HCT116 (cell line): ENCODE measurements at regions not wholly inside any gene's neighbourhood (a gene's known extent, or its start where the extent isn't known, plus 50 kb on each side); places are given as distances from the start of the nearest gene placed in this dataset.

Experiments
- ATAC-seq: fragments of 200-7000 bp; cut with Tn5 transposase; 2 replicates; pipeline ENCODE4 v1.9.1; 2020; ENCODE audit warnings: mild to moderate bottlenecking, moderate library complexity
- BruUV-seq: library from RNA; stranded (reverse); fragments of 400-500 nt; replicated peaks from 2 replicates; lab custom pipeline; 2021; lab: Mats Ljungman, UMichigan
- CTCF ChIA-PET: fragments of 300-600 bp; sonication (Branson Sonifier 250); formaldehyde crosslinking; loops from one replicate; lab custom pipeline; 2021; ENCODE audit warnings: antibody characterized with exemption; lab: Charles Lee
- POLR2A ChIA-PET: fragments of 300-600, 350-600 bp; sonication (Branson Sonifier 250); formaldehyde crosslinking; loops from one replicate; lab custom pipeline; 2021; ENCODE audit warnings: antibody characterized with exemption; lab: Charles Lee
- RAD21 ChIA-PET, 2 experiments: fragments of 300-600 bp; sonication (Branson Sonifier 250); formaldehyde crosslinking; loops; one replicate each; lab custom pipeline; 2023; ENCODE audit warnings: low total read pairs in 2 of 2; ENCODE audit not compliant: uncharacterized antibody in 2 of 2, unreplicated experiment in 2 of 2, low non-redundant PET in 1 of 2; lab: Charles Lee
- DNase-seq: peaks from one replicate; pipeline ENCODE4 v3.0.0-alpha.2; 2010; ENCODE audit warnings: low read depth, low spot score
- H2AFZ ChIP-seq: fragments of 200-600 bp; shearing (Covaris generic), sonication (generic); 2 replicates; pipeline ENCODE4 v1.6.1; 2017; ENCODE audit warnings: low read depth, mixed run types, mixed read lengths, antibody characterized with exemption, low read length; ENCODE audit not compliant: poor library complexity, severe bottlenecking
- H3K27ac ChIP-seq: 2 replicates; pipeline ENCODE4 v1.5.1; 2012; ENCODE audit warnings: low read depth, low read length
- H3K27me3 ChIP-seq: fragments of 200-600 bp; sonication (generic); 2 replicates; pipeline ENCODE4 v1.6.1; 2016; ENCODE audit warnings: mixed run types, low read length, mixed read lengths; ENCODE audit not compliant: insufficient read depth
- H3K36me3 ChIP-seq, 2 experiments: fragments of 200-500 bp in 1 of 2; fragments of 200-600 bp in 1 of 2; sonication (Bioruptor generic) in 1 of 2; sonication (generic) in 1 of 2; 2 replicates each; pipeline versions ENCODE4 v1.5.1 to v1.6.1; 2014 to 2016; ENCODE audit warnings: low read length in 2 of 2, inconsistent platforms in 1 of 2, mixed read lengths in 1 of 2, mixed run types in 1 of 2; ENCODE audit not compliant: insufficient read depth in 2 of 2, control insufficient read depth in 1 of 2
- H3K4me1 ChIP-seq, 2 experiments: fragments of 200-600 bp in 1 of 2; sonication (generic) in 1 of 2; 2 replicates each; pipeline versions ENCODE4 v1.5.1 to v1.6.1; 2012 to 2017; ENCODE audit warnings: low read length in 2 of 2, inconsistent platforms in 1 of 2, mild to moderate bottlenecking in 1 of 2, mixed read lengths in 1 of 2, mixed run types in 1 of 2, moderate library complexity in 1 of 2; ENCODE audit not compliant: insufficient read depth in 2 of 2, control insufficient read depth in 1 of 2
- H3K4me2 ChIP-seq: fragments of 200-600 bp; sonication (generic); 2 replicates; pipeline ENCODE4 v1.6.1; 2017; ENCODE audit warnings: mixed run types, low read length, mixed read lengths
- H3K4me3 ChIP-seq, 2 experiments: fragments of 200-600 bp in 1 of 2; sonication (generic) in 1 of 2; replicated peaks in 1 of 2; 2 replicates each; pipeline ENCODE4 v1.5.1; 2011 to 2016; ENCODE audit warnings: low read length in 2 of 2, control low read depth in 1 of 2, low read depth in 1 of 2, mild to moderate bottlenecking in 1 of 2, mixed read lengths in 1 of 2, mixed run types in 1 of 2
- H3K79me2 ChIP-seq: fragments of 200-600 bp; sonication (generic); 2 replicates; pipeline ENCODE4 v1.6.1; 2017; ENCODE audit warnings: mild to moderate bottlenecking, mixed run types, low read length, moderate library complexity, mixed read lengths; ENCODE audit not compliant: insufficient read depth
- H3K9ac ChIP-seq: fragments of 200-600 bp; sonication (generic); 2 replicates; pipeline ENCODE4 v1.6.1; 2016; ENCODE audit warnings: low read length, mixed read lengths
- H3K9me2 ChIP-seq: fragments of 200-600 bp; sonication (generic), shearing (Covaris generic); 2 replicates; pipeline ENCODE4 v1.6.1; 2017; ENCODE audit warnings: mixed run types, mild to moderate bottlenecking, moderate library complexity; ENCODE audit not compliant: insufficient read depth
- H3K9me3 ChIP-seq, 2 experiments: fragments of 200-500 bp in 1 of 2; fragments of 200-600 bp in 1 of 2; sonication (Bioruptor generic) in 1 of 2; sonication (generic) in 1 of 2; 2 replicates each; pipeline ENCODE4 v1.6.1; 2014 to 2017; ENCODE audit warnings: low read length in 2 of 2, mixed read lengths in 2 of 2, inconsistent platforms in 1 of 2, low read depth in 1 of 2, mild to moderate bottlenecking in 1 of 2, mixed run types in 1 of 2, moderate library complexity in 1 of 2; ENCODE audit not compliant: control insufficient read depth in 1 of 2, insufficient read depth in 1 of 2
- H4K20me1 ChIP-seq: fragments of 200-600 bp; sonication (generic), shearing (Covaris generic); 2 replicates; pipeline ENCODE4 v1.6.1; 2017; ENCODE audit warnings: mixed run types, mild to moderate bottlenecking, moderate library complexity; ENCODE audit not compliant: insufficient read depth
- CBX3 ChIP-seq: IDR thresholded peaks from 2 replicates; pipeline ENCODE4 v1.6.1; 2012; ENCODE audit warnings: low read depth
- CEBPB ChIP-seq: IDR thresholded peaks from 2 replicates; pipeline ENCODE4 v1.6.1; 2012; ENCODE audit warnings: low read depth
- EGR1 ChIP-seq: IDR thresholded peaks from 2 replicates; pipeline ENCODE4 v1.6.1; 2012; ENCODE audit warnings: low read depth
- ELF1 ChIP-seq: IDR thresholded peaks from 2 replicates; pipeline ENCODE4 v1.6.1; 2012; ENCODE audit warnings: low read depth, borderline replicate concordance
- EZH2 ChIP-seq: fragments of 200-600 bp; sonication (generic); IDR thresholded peaks from 2 replicates; pipeline ENCODE4 v1.6.1; 2017; ENCODE audit warnings: antibody characterized with exemption, mixed run types
- EZH2phosphoT487 ChIP-seq: fragments of 200-600 bp; IDR thresholded peaks from 2 replicates; pipeline ENCODE4 v1.6.1; 2018; ENCODE audit warnings: antibody characterized with exemption, borderline replicate concordance
- FOSL1 ChIP-seq: IDR thresholded peaks from 2 replicates; pipeline ENCODE4 v1.6.1; 2012; ENCODE audit warnings: low read depth
- POLR2A ChIP-seq: IDR thresholded peaks from 2 replicates; pipeline ENCODE4 v1.7.0; 2011; ENCODE audit warnings: borderline replicate concordance; ENCODE audit not compliant: insufficient read depth, insufficient read length; ENCODE audit errors: extremely low read depth
- POLR2AphosphoS5 ChIP-seq: IDR thresholded peaks from 2 replicates; pipeline ENCODE4 v1.6.1; 2011; ENCODE audit warnings: mild to moderate bottlenecking, low read depth, low read length, moderate library complexity
- RAD21 ChIP-seq: IDR thresholded peaks from 2 replicates; pipeline ENCODE4 v1.6.1; 2012; ENCODE audit warnings: low read depth, mild to moderate bottlenecking
- SIN3A ChIP-seq: IDR thresholded peaks from 2 replicates; pipeline ENCODE4 v1.6.1; 2012; ENCODE audit warnings: low read depth
- SP1 ChIP-seq: IDR thresholded peaks from 2 replicates; pipeline ENCODE4 v1.6.1; 2012; ENCODE audit warnings: low read depth
- SRF ChIP-seq: IDR thresholded peaks from 2 replicates; pipeline ENCODE4 v1.6.1; 2012; ENCODE audit warnings: low read depth
- TCF7L2 ChIP-seq: IDR thresholded peaks from 2 replicates; pipeline ENCODE4 v1.7.0; 2011; ENCODE audit warnings: borderline replicate concordance, inconsistent platforms; ENCODE audit not compliant: insufficient read depth, insufficient read length; ENCODE audit errors: extremely low read depth
- ZFX ChIP-seq: fragments of 450-650 bp; IDR thresholded peaks from 2 replicates; pipeline ENCODE4 v1.6.1; 2017
- ZNF274 ChIP-seq: fragments of 200-500 bp; sonication (Bioruptor generic); IDR thresholded peaks from 2 replicates; pipeline ENCODE4 v1.6.1; 2014; ENCODE audit warnings: mild to moderate bottlenecking, low read depth, low read length, inconsistent platforms
- intact Hi-C: fragments of 100-400 bp; cut with micrococcal nuclease; formaldehyde crosslinking; loops from 2 replicates; pipeline ENCODE4 v1.10.0; 2022
- TF ChIP-seq, protein P1 (sequence below): IDR thresholded peaks from 2 replicates; pipeline ENCODE4 v1.6.1; 2012; ENCODE audit warnings: low read depth
- TF ChIP-seq, protein P2 (sequence below): IDR thresholded peaks from 2 replicates; pipeline ENCODE4 v1.6.1; 2012
- TF ChIP-seq, protein P3 (sequence below), 3 experiments: fragments of 200-600 bp in 1 of 3; sonication (generic) in 1 of 3; IDR thresholded peaks in 2 of 3; conservative IDR thresholded peaks in 1 of 3; 2 replicates each; pipeline ENCODE4 v1.5.1; 2012 to 2017; ENCODE audit warnings: low read depth in 2 of 3, low read length in 2 of 3, antibody characterized with exemption in 1 of 3, borderline replicate concordance in 1 of 3, control low read depth in 1 of 3, mild to moderate bottlenecking in 1 of 3, mixed read lengths in 1 of 3, mixed run types in 1 of 3, moderate library complexity in 1 of 3; ENCODE audit not compliant: insufficient read depth in 1 of 3
- TF ChIP-seq, protein P4 (sequence below): IDR thresholded peaks from 2 replicates; pipeline ENCODE4 v1.6.1; 2011; ENCODE audit warnings: mild to moderate bottlenecking, low read length, moderate library complexity; ENCODE audit not compliant: insufficient replicate concordance; ENCODE audit errors: extremely low read depth

DNA sequence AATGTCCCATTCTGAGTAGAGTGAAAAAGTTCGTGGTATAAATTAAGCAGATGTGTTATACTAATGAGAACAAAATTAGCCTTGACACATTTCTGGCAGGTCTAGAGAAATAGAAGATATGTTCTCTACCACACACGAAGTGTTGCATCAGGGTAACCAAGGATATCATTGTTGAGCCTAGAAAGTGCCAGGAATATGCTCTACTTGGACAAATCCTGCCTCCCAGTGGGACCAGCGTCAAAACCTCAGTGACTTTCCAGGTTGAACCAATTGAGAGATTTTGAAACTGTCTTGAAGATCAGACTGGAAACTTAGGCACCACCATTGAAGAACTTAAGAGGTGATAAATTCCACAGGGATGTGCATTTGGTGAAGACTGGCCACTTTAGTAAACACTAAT is 115.9 kb downstream of the HPGD start:
- POLR2A ChIA-PET: no interaction called here
- Histone ChIP-seq H3K4me1 (peaks cover 0 to 7% of the 10 kb centered on the region in 2 experiments; a peak in 1 of 4 replicates), H3K27me3 (no peaks in the 10 kb centered on the region), H3K79me2 (no peaks in the 10 kb centered on the region), H3K9ac (no peak overlapping the region), H3K27ac (no peak overlapping the region), H3K4me3 (no peak overlapping the region), H3K36me3 (no peaks in the 10 kb centered on the region), H3K4me2 (no peak overlapping the region), H2AFZ (no peak overlapping the region), H3K9me3 (no peaks in the 10 kb centered on the region), H4K20me1 (no peaks in the 10 kb centered on the region), H3K9me2 (no peaks in the 10 kb centered on the region)
- CTCF ChIA-PET: no interaction called here
- no peak for TF ChIP-seq ELF1
- TF ChIP-seq EZH2: no peak
- TF ChIP-seq ZNF274: no peak
- TF ChIP-seq SRF: no peak
- TF ChIP-seq CBX3: no peak
- no peak for TF ChIP-seq POLR2A
- TF ChIP-seq, protein P1, sequence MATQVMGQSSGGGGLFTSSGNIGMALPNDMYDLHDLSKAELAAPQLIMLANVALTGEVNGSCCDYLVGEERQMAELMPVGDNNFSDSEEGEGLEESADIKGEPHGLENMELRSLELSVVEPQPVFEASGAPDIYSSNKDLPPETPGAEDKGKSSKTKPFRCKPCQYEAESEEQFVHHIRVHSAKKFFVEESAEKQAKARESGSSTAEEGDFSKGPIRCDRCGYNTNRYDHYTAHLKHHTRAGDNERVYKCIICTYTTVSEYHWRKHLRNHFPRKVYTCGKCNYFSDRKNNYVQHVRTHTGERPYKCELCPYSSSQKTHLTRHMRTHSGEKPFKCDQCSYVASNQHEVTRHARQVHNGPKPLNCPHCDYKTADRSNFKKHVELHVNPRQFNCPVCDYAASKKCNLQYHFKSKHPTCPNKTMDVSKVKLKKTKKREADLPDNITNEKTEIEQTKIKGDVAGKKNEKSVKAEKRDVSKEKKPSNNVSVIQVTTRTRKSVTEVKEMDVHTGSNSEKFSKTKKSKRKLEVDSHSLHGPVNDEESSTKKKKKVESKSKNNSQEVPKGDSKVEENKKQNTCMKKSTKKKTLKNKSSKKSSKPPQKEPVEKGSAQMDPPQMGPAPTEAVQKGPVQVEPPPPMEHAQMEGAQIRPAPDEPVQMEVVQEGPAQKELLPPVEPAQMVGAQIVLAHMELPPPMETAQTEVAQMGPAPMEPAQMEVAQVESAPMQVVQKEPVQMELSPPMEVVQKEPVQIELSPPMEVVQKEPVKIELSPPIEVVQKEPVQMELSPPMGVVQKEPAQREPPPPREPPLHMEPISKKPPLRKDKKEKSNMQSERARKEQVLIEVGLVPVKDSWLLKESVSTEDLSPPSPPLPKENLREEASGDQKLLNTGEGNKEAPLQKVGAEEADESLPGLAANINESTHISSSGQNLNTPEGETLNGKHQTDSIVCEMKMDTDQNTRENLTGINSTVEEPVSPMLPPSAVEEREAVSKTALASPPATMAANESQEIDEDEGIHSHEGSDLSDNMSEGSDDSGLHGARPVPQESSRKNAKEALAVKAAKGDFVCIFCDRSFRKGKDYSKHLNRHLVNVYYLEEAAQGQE: no peak
- TF ChIP-seq, protein P2, sequence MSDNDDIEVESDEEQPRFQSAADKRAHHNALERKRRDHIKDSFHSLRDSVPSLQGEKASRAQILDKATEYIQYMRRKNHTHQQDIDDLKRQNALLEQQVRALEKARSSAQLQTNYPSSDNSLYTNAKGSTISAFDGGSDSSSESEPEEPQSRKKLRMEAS: no peak
- TF ChIP-seq EGR1: no peak
- TF ChIP-seq FOSL1: no peak
- TF ChIP-seq, protein P3, sequence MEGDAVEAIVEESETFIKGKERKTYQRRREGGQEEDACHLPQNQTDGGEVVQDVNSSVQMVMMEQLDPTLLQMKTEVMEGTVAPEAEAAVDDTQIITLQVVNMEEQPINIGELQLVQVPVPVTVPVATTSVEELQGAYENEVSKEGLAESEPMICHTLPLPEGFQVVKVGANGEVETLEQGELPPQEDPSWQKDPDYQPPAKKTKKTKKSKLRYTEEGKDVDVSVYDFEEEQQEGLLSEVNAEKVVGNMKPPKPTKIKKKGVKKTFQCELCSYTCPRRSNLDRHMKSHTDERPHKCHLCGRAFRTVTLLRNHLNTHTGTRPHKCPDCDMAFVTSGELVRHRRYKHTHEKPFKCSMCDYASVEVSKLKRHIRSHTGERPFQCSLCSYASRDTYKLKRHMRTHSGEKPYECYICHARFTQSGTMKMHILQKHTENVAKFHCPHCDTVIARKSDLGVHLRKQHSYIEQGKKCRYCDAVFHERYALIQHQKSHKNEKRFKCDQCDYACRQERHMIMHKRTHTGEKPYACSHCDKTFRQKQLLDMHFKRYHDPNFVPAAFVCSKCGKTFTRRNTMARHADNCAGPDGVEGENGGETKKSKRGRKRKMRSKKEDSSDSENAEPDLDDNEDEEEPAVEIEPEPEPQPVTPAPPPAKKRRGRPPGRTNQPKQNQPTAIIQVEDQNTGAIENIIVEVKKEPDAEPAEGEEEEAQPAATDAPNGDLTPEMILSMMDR (IDR thresholded peaks at IDR 0.05 in 2 of 3, conservative IDR thresholded peaks at IDR 0.05 in 1 of 3; ENCODE audit: borderline replicate concordance in 1 of 3, insufficient read depth in 1 of 3, low read depth in 2 of 3, low read length in 2 of 3): no peak
- TF ChIP-seq ZFX: no peak
- TF ChIP-seq CEBPB: no peak
- TF ChIP-seq TCF7L2: no peak
- TF ChIP-seq SIN3A: no peak
- TF ChIP-seq, protein P4, sequence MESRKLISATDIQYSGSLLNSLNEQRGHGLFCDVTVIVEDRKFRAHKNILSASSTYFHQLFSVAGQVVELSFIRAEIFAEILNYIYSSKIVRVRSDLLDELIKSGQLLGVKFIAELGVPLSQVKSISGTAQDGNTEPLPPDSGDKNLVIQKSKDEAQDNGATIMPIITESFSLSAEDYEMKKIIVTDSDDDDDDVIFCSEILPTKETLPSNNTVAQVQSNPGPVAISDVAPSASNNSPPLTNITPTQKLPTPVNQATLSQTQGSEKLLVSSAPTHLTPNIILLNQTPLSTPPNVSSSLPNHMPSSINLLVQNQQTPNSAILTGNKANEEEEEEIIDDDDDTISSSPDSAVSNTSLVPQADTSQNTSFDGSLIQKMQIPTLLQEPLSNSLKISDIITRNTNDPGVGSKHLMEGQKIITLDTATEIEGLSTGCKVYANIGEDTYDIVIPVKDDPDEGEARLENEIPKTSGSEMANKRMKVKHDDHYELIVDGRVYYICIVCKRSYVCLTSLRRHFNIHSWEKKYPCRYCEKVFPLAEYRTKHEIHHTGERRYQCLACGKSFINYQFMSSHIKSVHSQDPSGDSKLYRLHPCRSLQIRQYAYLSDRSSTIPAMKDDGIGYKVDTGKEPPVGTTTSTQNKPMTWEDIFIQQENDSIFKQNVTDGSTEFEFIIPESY: no peak
- TF ChIP-seq SP1: no peak
- TF ChIP-seq RAD21: no peak
- TF ChIP-seq POLR2AphosphoS5: no peak
- no peak for TF ChIP-seq EZH2phosphoT487
- ATAC-seq (no peak), DNase-seq (no peak)
- RAD21 ChIA-PET: no interaction called here
- intact Hi-C loops: no loop called here
- BruUV-seq: no TSS peak
